H1 (cell line): ENCODE measurements at regions not wholly inside any gene's neighbourhood (a gene's known extent, or its start where the extent isn't known, plus 50 kb on each side); places are given as distances from the start of the nearest gene placed in this dataset.

ENCODE experiments used
- CTCF ChIA-PET: fragments of 300-600 bp; sonication (Branson Sonifier 250); formaldehyde crosslinking; loops from one replicate; lab custom pipeline; 2021; ENCODE audit not compliant: partially characterized antibody; lab: Charles Lee
- POLR2A ChIA-PET: fragments of 300-600 bp; sonication (Branson Sonifier 250); formaldehyde crosslinking; loops from one replicate; lab custom pipeline; 2021; ENCODE audit warnings: inconsistent platforms; ENCODE audit not compliant: partially characterized antibody; lab: Charles Lee
- DNase-seq, 2 experiments: peaks; one replicate each; pipeline versions ENCODE4 v3.0.0 to v3.0.0-alpha.2; 2010 to 2022; ENCODE audit warnings: low spot score in 2 of 2, low read depth in 1 of 2, mixed read lengths in 1 of 2
- FAIRE-seq: peaks from 2 replicates; lab custom pipeline; 2011; peaks lifted over from hg19 to GRCh38; lab: Jason Lieb, UNC
- H2AFZ ChIP-seq: 2 replicates; pipeline ENCODE4 v1.8.1; 2012; ENCODE audit warnings: low read length, inconsistent platforms
- H2AK5ac ChIP-seq: 2 replicates; pipeline ENCODE4 v1.6.1; 2013; ENCODE audit warnings: low read depth, low read length
- H2BK120ac ChIP-seq: replicated peaks from 2 replicates; pipeline ENCODE3; 2013; ENCODE audit warnings: low read depth, low read length, inconsistent platforms
- H2BK12ac ChIP-seq: 2 replicates; pipeline ENCODE4 v1.6.1; 2013; ENCODE audit warnings: low read depth, low read length
- H2BK15ac ChIP-seq: 2 replicates; pipeline ENCODE4 v1.6.1; 2013; ENCODE audit warnings: low read length
- H2BK20ac ChIP-seq: 2 replicates; pipeline ENCODE4 v1.6.1; 2013; ENCODE audit warnings: low read length
- H2BK5ac ChIP-seq: 2 replicates; pipeline ENCODE4 v1.6.1; 2013; ENCODE audit warnings: low read depth, low read length
- H3K14ac ChIP-seq: 2 replicates; pipeline ENCODE4 v1.6.1; 2013; ENCODE audit warnings: inconsistent platforms; ENCODE audit not compliant: insufficient read length
- H3K18ac ChIP-seq: 2 replicates; pipeline ENCODE4 v1.6.1; 2013; ENCODE audit warnings: low read length; ENCODE audit errors: extremely low read depth
- H3K23ac ChIP-seq: 2 replicates; pipeline ENCODE4 v1.6.1; 2013; ENCODE audit warnings: inconsistent platforms; ENCODE audit not compliant: insufficient read length
- H3K23me2 ChIP-seq: 2 replicates; pipeline ENCODE4 v1.6.1; 2013; ENCODE audit warnings: low read depth, low read length
- H3K27ac ChIP-seq: 2 replicates; pipeline ENCODE4 v1.6.1; 2011; ENCODE audit warnings: low read depth, low read length, inconsistent platforms
- H3K27me3 ChIP-seq, 4 experiments: replicated peaks in 1 of 4; 1 replicate in 1 of 4; 2 replicates in 3 of 4; pipeline versions ENCODE4 v1.6.1 to v1.8.1; 2011 to 2013; ENCODE audit warnings: low read length in 3 of 4, mild to moderate bottlenecking in 3 of 4, inconsistent platforms in 2 of 4, mixed read lengths in 2 of 4, moderate library complexity in 1 of 4; ENCODE audit not compliant: control insufficient read depth in 3 of 4, insufficient read depth in 3 of 4; ENCODE audit errors: extremely low read depth in 1 of 4
- H3K36me3 ChIP-seq, 4 experiments: 2 replicates each; pipeline versions ENCODE4 v1.6.1 to v1.8.1; 2011 to 2013; ENCODE audit warnings: mild to moderate bottlenecking in 4 of 4, low read length in 3 of 4, moderate library complexity in 2 of 4, control low read depth in 1 of 4, inconsistent platforms in 1 of 4; ENCODE audit not compliant: insufficient read depth in 4 of 4, control insufficient read depth in 2 of 4
- H3K4ac ChIP-seq: replicated peaks from 2 replicates; pipeline ENCODE3; 2013; ENCODE audit warnings: low read length, low read depth, mixed read lengths, inconsistent platforms; ENCODE audit not compliant: insufficient read length
- H3K4me1 ChIP-seq, 4 experiments: replicated peaks in 1 of 4; 1 replicate in 1 of 4; 2 replicates in 3 of 4; pipeline versions ENCODE4 v1.6.1 to v1.8.1; 2011 to 2013; ENCODE audit warnings: low read length in 3 of 4, inconsistent platforms in 2 of 4, mixed read lengths in 1 of 4; ENCODE audit not compliant: insufficient read depth in 4 of 4, control insufficient read depth in 3 of 4
- H3K4me2 ChIP-seq, 2 experiments: 2 replicates each; pipeline versions ENCODE4 v1.6.1 to v1.8.1; 2011 to 2013; ENCODE audit warnings: low read depth in 2 of 2, low read length in 2 of 2, control low read depth in 1 of 2, inconsistent platforms in 1 of 2, mild to moderate bottlenecking in 1 of 2; ENCODE audit not compliant: insufficient read depth in 1 of 2
- H3K4me3 ChIP-seq, 4 experiments: fragments of 200-600, 300-600 bp in 1 of 4; sonication (generic), shearing (Covaris generic), sonication (Bioruptor Twin) in 1 of 4; 2 replicates each; pipeline versions ENCODE4 v1.5.1 to v1.8.1; 2011 to 2016; ENCODE audit warnings: low read length in 4 of 4, low read depth in 3 of 4, control low read depth in 2 of 4, inconsistent platforms in 2 of 4, mild to moderate bottlenecking in 2 of 4, mixed read lengths in 1 of 4, moderate library complexity in 1 of 4; ENCODE audit not compliant: insufficient read depth in 2 of 4; ENCODE audit errors: extremely low read depth in 1 of 4
- H3K56ac ChIP-seq: replicated peaks from 2 replicates; pipeline ENCODE3; 2013; ENCODE audit warnings: low read depth, mild to moderate bottlenecking, mixed read lengths, low read length, inconsistent platforms; ENCODE audit not compliant: insufficient read length
- H3K79me1 ChIP-seq: 2 replicates; pipeline ENCODE4 v1.6.1; 2013; ENCODE audit warnings: low read depth, low read length, control low read depth
- H3K79me2 ChIP-seq, 2 experiments: 2 replicates each; pipeline versions ENCODE4 v1.6.1 to v1.8.1; 2012 to 2013; ENCODE audit warnings: low read length in 2 of 2, mild to moderate bottlenecking in 2 of 2, inconsistent platforms in 1 of 2; ENCODE audit not compliant: insufficient read depth in 2 of 2, control insufficient read depth in 1 of 2
- H3K9ac ChIP-seq, 4 experiments: replicated peaks in 1 of 4; 1 replicate in 1 of 4; 2 replicates in 3 of 4; pipeline versions ENCODE4 v1.6.1 to v1.8.1; 2011 to 2013; ENCODE audit warnings: low read depth in 3 of 4, low read length in 3 of 4, control low read depth in 2 of 4, mild to moderate bottlenecking in 2 of 4, moderate library complexity in 2 of 4, inconsistent platforms in 1 of 4; ENCODE audit errors: extremely low read depth in 1 of 4
- H3K9me3 ChIP-seq, 2 experiments: 2 replicates each; pipeline versions ENCODE4 v1.6.1 to v1.8.1; 2012 to 2013; ENCODE audit warnings: mild to moderate bottlenecking in 2 of 2, moderate library complexity in 2 of 2, control low read depth in 1 of 2, inconsistent platforms in 1 of 2, low read depth in 1 of 2, low read length in 1 of 2, mixed read lengths in 1 of 2; ENCODE audit not compliant: insufficient read depth in 2 of 2
- H4K20me1 ChIP-seq, 2 experiments: replicated peaks in 1 of 2; 2 replicates each; pipeline versions ENCODE3 to v1.8.1; 2011 to 2013; ENCODE audit warnings: inconsistent platforms in 2 of 2, low read length in 2 of 2, mild to moderate bottlenecking in 1 of 2; ENCODE audit not compliant: insufficient read depth in 2 of 2, control insufficient read depth in 1 of 2
- H4K5ac ChIP-seq: 2 replicates; pipeline ENCODE4 v1.6.1; 2013; ENCODE audit warnings: low read length, low read depth, mixed read lengths, inconsistent platforms; ENCODE audit not compliant: insufficient read length
- H4K8ac ChIP-seq: 2 replicates; pipeline ENCODE4 v1.8.0; 2013; ENCODE audit warnings: mild to moderate bottlenecking, moderate library complexity, low read length, inconsistent platforms; ENCODE audit not compliant: insufficient read depth; ENCODE audit errors: extremely low read depth
- H4K91ac ChIP-seq: replicated peaks from 2 replicates; pipeline ENCODE3; 2013; ENCODE audit warnings: low read length, mixed read lengths, inconsistent platforms; ENCODE audit not compliant: insufficient read length
- CTCF ChIP-seq, 3 experiments: IDR thresholded peaks; 1 replicate in 2 of 3; 2 replicates in 1 of 3; pipeline versions ENCODE4 v1.5.1 to v1.6.1; 2011; ENCODE audit warnings: low read length in 3 of 3, mild to moderate bottlenecking in 3 of 3, inconsistent platforms in 2 of 3, low read depth in 1 of 3, moderate library complexity in 1 of 3; ENCODE audit not compliant: insufficient read depth in 1 of 3; ENCODE audit errors: control extremely low read depth in 1 of 3
- HDAC2 ChIP-seq, 2 experiments: fragments of 300-600 bp in 1 of 2; sonication (generic) in 1 of 2; IDR thresholded peaks; 2 replicates each; pipeline ENCODE4 v1.6.1; 2011 to 2012; ENCODE audit warnings: low read depth in 2 of 2, low read length in 2 of 2, mild to moderate bottlenecking in 2 of 2, moderate library complexity in 2 of 2, borderline replicate concordance in 1 of 2, inconsistent platforms in 1 of 2
- RAD21 ChIP-seq, 2 experiments: IDR thresholded peaks in 1 of 2; conservative IDR thresholded peaks in 1 of 2; 2 replicates each; pipeline ENCODE4 v1.6.1; 2011; ENCODE audit warnings: low read depth in 2 of 2, low read length in 2 of 2, improper control_type of control experiment in 1 of 2, inconsistent platforms in 1 of 2, mild to moderate bottlenecking in 1 of 2, moderate library complexity in 1 of 2
- TEAD4 ChIP-seq: IDR thresholded peaks from 2 replicates; pipeline ENCODE4 v1.6.1; 2012; ENCODE audit warnings: low read depth, low read length, inconsistent platforms, mixed read lengths
- WGBS, 2 experiments: shearing (Covaris generic) in 1 of 2; methylation state at CpG; one replicate each; pipeline versions ENCODE4 v1.1.6 to v1.1.7; 2013 to 2015; ENCODE audit warnings: low lambda C conversion rate in 2 of 2, mixed read lengths in 2 of 2, inconsistent platforms in 1 of 2, low coverage in 1 of 2, missing lambda C conversion rate in 1 of 2; ENCODE audit not compliant: insufficient replicate concordance in 2 of 2, insufficient coverage in 1 of 2, insufficient read length in 1 of 2; ENCODE audit errors: extremely low coverage in 1 of 2, missing lambda C conversion rate in 1 of 2; 5-methylcytosine and 5-hydroxymethylcytosine counted together

- Histone ChIP-seq H3K23me2 (no peaks in the 10 kb centered on the region), H3K36me3 (no peaks in the 10 kb centered on the region), H2BK120ac (no peak overlapping the region), H3K56ac (no peak overlapping the region), H2BK20ac (no peak overlapping the region), H2BK15ac (no peak overlapping the region), H3K79me2 (no peaks in the 10 kb centered on the region), H3K4me3 (no peak overlapping the region), H3K27ac (no peak overlapping the region), H3K4me1 (no peaks in the 10 kb centered on the region), H2AK5ac (no peak overlapping the region), H4K20me1 (no peaks in the 10 kb centered on the region)
- WGBS, 2 experiments: 39% methylated on average over 5 of the region's 5 CpGs; no CpG with 5 or more reads in 1 of the 2 experiments
- TF ChIP-seq CTCF (IDR thresholded peaks at IDR 0.05; ENCODE audit: control extremely low read depth in 1 of 3, insufficient read depth in 1 of 3, low read depth in 1 of 3, low read length in 3 of 3): peak; percentile 46 to 64 (median 53)
- no peak for TF ChIP-seq TEAD4
- TF ChIP-seq RAD21 (IDR thresholded peaks at IDR 0.05 in 1 of 2, conservative IDR thresholded peaks at IDR 0.05 in 1 of 2; ENCODE audit: low read depth in 2 of 2, low read length in 2 of 2): peak; percentile 82
- TF ChIP-seq HDAC2 (IDR thresholded peaks at IDR 0.05; ENCODE audit: borderline replicate concordance in 1 of 2, low read depth in 2 of 2, low read length in 2 of 2): no peak
- TF ChIP-seq, all 59 proteins: peak for 2
- no peak overlapping the region for H4K5ac ChIP-seq
- H3K23ac ChIP-seq: no peak overlapping the region
- no peak overlapping the region for H2BK5ac ChIP-seq
- H3K27me3 ChIP-seq: no peaks in the 10 kb centered on the region
- H4K8ac ChIP-seq: no peak overlapping the region
- DNase-seq: peak in 1 of 2 experiments; percentile 34
- H3K9me3 ChIP-seq: no peaks in the 10 kb centered on the region
- no peak overlapping the region for H3K4me2 ChIP-seq
- H4K91ac ChIP-seq: no peak overlapping the region
- ChIA-PET POLR2A (no interaction called here), CTCF (interaction anchor here (0.6 to 1.0 kb wide), 7 partner anchors 11 to 485 kb away, joined by 3 to 5 read pairs (median 3); no protein-coding TSS in a partner anchor)
- H3K79me1 ChIP-seq: no peaks in the 10 kb centered on the region
- FAIRE-seq: peak; percentile 39
- H2BK12ac ChIP-seq: no peak overlapping the region
- no peak overlapping the region for H3K14ac ChIP-seq
- no peak overlapping the region for H2AFZ ChIP-seq
- no peak overlapping the region for H3K4ac ChIP-seq
- H3K18ac ChIP-seq: no peak overlapping the region
- no peak overlapping the region for H3K9ac ChIP-seq
These were observed 265.2 kb upstream of the PHF14 start for GRCh38 chr7:10708447-10708846.
